Skin epidermis (tissue), 12 donors: ENCODE measurements at regions not wholly inside any gene's neighbourhood (a gene's known extent, or its start where the extent isn't known, plus 50 kb on each side); places are given as distances from the start of the nearest gene placed in this dataset.
"Not testable (repeated sequence)": the region's sequence is repeated elsewhere in the genome, so short reads cannot be mapped to it uniquely, and the experiment has no call there.

Experiments used
- H3K27ac ChIP-seq, 21 experiments: fragments of 200-600 bp; sonication (generic) in 11 of 21; one replicate each; pipeline ENCODE4 v1.5.0; 2020; ENCODE audit warnings: mild to moderate bottlenecking in 3 of 21, inconsistent platforms in 2 of 21, moderate library complexity in 2 of 21
- H3K4me3 ChIP-seq, 7 experiments: fragments of 200-600 bp; sonication (generic) in 2 of 7; one replicate each; pipeline ENCODE4 v1.5.0; 2020; ENCODE audit warnings: inconsistent platforms in 2 of 7, mild to moderate bottlenecking in 2 of 7, moderate library complexity in 1 of 7

DNA sequence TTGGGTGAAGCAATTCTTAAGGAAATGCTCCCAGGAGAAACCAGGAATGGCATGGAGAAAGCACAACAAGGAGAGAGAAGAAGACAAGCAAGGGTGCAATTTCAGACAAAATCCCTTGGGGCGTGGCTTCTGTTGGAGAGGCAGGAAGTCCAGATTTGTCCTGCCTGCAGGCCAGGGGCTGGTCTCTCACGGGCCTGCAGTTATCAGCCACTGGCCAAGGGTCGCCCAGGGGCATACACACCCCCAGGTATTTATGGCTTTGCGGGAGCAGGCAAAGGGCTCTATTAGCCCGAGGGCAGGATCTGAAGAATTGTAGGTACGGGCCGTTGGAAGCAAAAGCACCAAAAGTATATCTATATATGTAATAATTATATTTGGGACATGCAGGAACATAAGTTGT, 87.7 kb downstream of the IYD start:
- H3K27ac ChIP-seq = no peak overlapping the region
- no peak overlapping the region for H3K4me3 ChIP-seq

DNA sequence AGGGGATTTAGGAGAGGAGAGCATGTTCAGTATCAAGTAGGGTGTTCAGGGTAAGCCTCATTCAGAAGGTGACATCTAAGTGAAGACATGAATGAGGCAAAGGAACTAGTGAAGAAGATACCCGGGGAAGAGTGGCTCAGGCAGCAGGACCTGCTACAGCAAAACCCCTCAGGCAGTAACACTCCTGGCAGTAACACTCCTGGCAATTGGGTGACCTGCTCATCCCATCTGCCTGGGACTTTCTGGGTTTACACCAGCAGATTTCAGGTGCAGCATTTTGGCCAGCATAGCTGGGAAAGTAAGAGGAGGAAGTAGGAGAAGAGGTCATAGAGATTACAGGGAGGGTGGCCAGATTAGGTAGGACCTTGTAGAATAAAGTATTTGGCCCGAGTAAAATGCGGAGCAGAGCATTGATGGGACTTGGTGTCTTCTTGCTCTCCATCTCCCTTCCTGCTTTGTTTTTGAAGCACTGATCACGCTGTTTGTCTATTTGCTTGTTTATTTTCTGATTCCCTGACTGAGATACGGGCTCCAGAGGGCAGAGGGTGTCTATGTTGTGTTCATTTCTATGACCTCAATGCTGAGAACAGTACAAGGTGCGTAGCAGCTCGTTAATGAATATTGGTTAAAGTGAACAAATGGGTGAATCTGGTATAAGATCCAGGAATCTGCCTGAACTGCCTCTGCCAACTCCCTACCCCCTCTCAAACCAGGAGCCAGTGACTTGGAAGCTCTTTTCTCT, 88.3 kb downstream of the IYD start:
- H3K4me3 ChIP-seq = no peak overlapping the region
- no peak overlapping the region for H3K27ac ChIP-seq

DNA sequence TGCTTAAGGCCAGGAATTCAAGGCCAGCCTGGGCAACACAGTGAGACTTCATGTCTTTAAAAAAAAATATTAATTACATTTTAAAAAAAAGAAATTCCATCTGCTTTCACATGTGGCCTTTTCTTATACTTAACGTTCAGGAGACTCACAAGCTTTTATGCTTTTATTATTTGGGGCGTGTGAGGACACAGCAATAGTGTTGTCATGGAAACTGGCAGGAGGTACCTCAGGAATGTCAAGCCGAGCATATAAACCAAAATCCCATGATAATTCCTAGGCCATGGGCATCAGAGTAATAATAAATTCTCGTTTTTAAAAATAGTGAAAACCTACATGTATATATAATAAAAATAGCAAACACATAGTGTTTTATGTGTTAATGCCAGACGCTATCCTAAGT, 89.8 kb downstream of the IYD start:
- Histone ChIP-seq H3K4me3 (no peak overlapping the region), H3K27ac (no peak overlapping the region)

DNA sequence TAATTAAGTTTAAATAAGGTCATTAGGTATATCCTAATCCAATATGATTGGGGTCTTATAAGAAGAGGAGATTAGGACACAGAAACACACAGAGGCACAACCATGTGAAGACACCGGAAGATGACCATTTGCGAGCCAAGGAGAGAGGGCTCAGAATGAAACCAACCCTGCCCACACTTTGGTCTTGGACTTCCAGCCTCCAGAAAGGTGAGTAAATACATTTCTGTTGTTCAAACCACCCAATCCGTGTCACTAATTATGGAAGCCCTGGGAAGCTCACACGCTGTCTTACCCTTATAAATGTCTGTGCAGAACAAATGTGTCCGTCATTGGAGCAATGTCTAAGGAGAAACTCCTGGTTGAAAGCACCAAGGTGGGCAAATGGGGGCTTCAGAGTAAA, 95.0 kb downstream of the IYD start:
- Histone ChIP-seq H3K4me3 (no peak overlapping the region), H3K27ac (no peak overlapping the region)

GRCh38 chr6:150464966-150465365, 96.2 kb downstream of the IYD start:
- no peak overlapping the region for H3K4me3 ChIP-seq
- H3K27ac ChIP-seq = peak overlapping the region in 1 of 21 experiments; percentile 26

DNA sequence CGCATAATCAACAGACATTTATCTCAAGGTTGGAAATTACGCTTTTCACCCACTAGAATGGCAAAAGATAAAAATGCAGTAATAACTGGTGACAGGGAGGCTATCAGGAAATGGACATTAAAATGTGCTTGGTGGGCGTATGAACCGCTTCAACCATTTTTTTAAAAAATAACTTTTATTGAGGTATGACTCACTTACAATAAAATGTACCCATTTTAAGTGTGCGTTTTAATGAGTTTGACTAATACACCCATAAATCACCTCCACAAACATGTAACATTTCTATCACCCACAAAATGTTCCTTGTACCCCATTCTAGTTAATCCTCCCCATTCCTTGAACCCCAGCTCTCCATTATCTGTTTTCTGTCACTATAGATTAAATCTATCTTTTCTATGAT, 96.8 kb downstream of the IYD start:
- no peak overlapping the region for H3K4me3 ChIP-seq
- H3K27ac ChIP-seq = no peak overlapping the region

GRCh38 chr6:150466196-150466595, 97.4 kb downstream of the IYD start:
- Histone ChIP-seq H3K4me3 (no peak overlapping the region), H3K27ac (no peak overlapping the region)

DNA sequence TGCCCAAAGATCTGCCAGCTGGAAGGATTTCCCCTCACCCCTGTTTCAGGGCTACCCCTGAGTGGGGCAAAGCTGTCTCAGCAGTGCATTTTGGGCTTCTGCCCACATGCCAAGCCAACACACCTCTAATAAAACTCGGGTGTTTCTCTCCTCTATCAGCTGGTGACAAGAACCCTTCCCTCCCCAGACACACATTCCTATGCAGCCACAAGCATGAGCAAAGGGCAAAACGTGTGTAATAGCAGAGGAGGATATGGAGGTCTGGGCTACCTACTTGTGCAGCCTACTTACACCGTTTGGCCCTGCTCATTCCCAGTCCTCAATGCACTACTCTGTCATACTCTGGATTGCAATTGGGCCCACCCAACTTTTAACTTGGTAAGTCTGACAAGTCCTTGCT, 101.3 kb downstream of the IYD start:
- no peak overlapping the region for H3K27ac ChIP-seq
- no peak overlapping the region for H3K4me3 ChIP-seq

GRCh38 chr6:150470960-150471665, 102.3 kb downstream of the IYD start:
- H3K27ac ChIP-seq = no peak overlapping the region

DNA sequence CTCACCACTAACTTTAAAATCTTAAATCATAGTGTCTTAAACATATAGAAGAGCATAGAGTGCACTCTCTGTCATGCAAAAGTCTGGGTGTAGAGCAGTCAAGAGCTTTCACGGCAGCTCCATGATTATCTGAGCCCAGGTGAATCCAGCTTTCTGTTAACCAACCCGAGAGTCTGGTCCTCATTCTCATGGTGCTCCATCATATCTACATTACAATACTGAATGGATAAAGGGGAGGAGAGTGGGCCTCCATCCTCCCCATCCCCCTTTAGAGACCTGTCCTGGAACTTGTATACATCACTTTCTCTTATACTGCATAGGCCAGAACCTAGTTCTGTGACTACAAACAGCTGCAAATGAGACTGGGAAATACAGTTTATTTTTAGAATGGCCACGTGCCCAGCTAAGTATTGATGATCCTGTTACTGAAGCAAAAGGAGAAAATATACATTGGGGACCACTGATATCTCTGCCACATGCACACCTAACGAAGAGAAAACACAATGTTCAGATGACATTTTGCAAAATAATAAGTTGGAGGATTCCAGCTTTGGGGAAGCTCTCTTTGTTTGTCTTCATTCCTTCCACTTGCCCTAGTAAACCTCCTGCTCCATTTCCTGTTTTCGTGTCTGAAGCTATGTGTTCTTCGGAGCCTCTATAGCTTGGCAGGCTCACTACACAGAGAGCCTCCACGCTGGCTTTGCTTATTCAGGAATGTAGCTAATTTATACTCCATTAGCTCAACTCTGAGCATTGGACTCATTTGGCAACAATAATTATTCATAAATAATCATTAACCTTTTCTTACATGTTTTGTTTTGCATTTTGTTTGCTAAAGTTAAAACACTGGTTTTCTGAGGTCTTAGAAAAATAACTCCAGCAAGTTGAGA, 110.1 kb downstream of the IYD start:
- peak overlapping the region in 1 of 21 experiments; percentile 1 for H3K27ac ChIP-seq

More at GRCh38 chr6:150470960-150471665, 102.3 kb downstream of the IYD start:
- no peak overlapping the region for H3K4me3 ChIP-seq

GRCh38 chr6:150482883-150483409, 114.1 kb downstream of the IYD start:
- Histone ChIP-seq H3K27ac (no peak overlapping the region), H3K4me3 (no peak overlapping the region)

More for the DNA sequence above, 110.1 kb downstream of the IYD start:
- H3K4me3 ChIP-seq = no peak overlapping the region

- peak overlapping the region in 1 of 21 experiments; percentile 28 for H3K27ac ChIP-seq
- H3K4me3 ChIP-seq = no peak overlapping the region
Observed at GRCh38 chr6:150485161-150485958, 114.3 kb upstream of the PLEKHG1 start.

GRCh38 chr6:150486048-150486447, 113.6 kb upstream of the PLEKHG1 start:
- Histone ChIP-seq H3K4me3 (no peak overlapping the region), H3K27ac (no peak overlapping the region)

DNA sequence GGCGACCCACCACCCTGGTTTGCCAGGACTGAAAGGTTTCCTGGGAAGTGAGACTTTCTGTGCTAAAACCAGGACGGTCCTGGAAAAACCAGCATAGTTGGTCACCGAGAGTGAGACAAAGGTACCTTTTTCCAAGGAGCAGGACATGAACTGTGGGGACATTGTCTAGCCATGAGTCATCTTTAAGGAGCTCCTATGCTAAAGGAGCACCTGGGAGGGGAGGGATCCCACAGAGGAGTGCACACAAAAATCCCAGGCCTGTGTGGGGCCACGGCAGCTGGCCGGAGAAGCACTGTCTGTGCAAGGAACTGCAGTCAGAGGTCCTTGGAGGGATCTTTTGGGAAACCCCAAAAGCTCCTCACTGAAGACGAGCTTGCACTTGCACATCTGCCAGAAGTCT, 109.1 kb upstream of the PLEKHG1 start:
- no peak overlapping the region for H3K4me3 ChIP-seq
- peak overlapping the region in 8 of 21 experiments; percentile 13 to 67 (median 47) for H3K27ac ChIP-seq

DNA sequence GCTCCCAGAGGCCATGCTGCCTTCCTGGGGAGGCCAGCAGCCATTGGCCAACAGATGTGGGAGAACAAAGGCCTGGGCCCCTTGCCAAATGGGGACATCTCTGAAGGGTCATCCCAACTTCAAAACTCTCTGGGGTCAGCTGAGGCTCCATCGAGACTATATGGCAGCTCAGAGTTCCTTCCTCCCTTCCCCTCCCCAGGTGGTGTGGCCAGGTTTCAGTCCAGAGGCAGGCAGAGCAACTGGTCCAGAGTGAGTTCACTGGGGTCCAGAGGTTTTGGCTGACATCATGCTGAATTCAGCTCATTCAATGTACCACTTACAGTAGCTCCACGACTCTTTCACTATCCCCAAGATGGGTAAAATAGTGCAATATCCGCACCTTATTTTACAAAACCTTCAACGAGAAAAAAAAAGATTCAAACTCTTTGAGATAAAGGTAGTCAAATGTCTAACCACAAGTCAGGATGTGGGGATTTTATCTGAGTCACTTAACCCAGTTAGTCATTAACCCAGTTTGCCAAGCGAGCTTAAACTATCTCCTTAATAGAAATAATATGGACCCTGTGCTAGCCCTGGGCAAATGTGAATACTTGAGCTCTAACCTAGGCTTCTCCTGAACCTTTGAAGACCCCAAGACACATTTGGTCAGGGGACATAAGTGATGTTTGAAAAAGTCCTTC, 108.4 kb upstream of the PLEKHG1 start:
- H3K27ac ChIP-seq = peak overlapping the region in 12 of 21 experiments; percentile 13 to 67 (median 47)

DNA sequence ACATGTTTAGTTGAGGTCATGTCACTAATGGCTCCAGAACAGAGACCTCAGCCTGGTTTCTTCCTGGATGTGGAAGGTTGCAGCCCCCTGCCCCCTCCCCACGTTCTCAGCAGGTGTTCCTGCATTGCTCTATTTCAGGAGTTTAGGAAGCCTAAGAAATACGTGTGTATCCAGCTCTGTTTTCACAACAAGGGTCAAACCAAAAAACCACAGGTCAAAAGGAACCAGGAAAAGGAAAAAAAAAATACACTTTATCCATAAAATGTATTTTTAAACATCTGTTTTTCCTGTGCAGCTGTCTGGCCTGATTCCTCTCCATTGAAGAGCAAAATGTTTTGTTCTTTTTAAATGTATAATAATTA, 107.9 kb upstream of the PLEKHG1 start:
- H3K27ac ChIP-seq = peak overlapping the region in 3 of 21 experiments; percentile 15 to 59 (median 16)
- no peak overlapping the region for H3K4me3 ChIP-seq

More for the DNA sequence above, 108.4 kb upstream of the PLEKHG1 start:
- H3K4me3 ChIP-seq = no peak overlapping the region

DNA sequence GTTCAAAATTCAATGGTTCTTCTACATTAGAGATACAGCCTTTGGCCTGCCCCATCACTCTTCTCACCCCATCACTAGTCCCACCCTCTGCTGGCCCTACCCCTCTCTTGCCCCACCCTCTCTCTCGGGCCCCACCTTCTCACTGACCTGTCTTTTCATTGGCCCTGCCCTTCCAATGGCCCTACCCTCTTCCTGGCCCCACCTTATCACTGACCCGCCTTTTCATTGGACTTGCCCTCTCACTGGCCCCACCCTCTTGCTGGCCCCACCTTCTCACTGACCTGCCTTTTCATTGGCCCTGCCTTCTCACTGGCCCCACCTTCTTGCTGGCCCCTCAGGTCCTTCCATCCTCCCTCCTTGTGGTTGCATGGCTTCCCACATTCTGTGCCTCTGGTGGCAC, 107.2 kb upstream of the PLEKHG1 start:
- peak overlapping the region in 7 of 21 experiments; percentile 2 to 73 (median 18) for H3K27ac ChIP-seq
- H3K4me3 ChIP-seq = no peak overlapping the region

- no peak overlapping the region for H3K4me3 ChIP-seq
- peak overlapping the region in 8 of 21 experiments; percentile 2 to 73 (median 19) for H3K27ac ChIP-seq
Observed at GRCh38 chr6:150492941-150493340, 106.7 kb upstream of the PLEKHG1 start.

DNA sequence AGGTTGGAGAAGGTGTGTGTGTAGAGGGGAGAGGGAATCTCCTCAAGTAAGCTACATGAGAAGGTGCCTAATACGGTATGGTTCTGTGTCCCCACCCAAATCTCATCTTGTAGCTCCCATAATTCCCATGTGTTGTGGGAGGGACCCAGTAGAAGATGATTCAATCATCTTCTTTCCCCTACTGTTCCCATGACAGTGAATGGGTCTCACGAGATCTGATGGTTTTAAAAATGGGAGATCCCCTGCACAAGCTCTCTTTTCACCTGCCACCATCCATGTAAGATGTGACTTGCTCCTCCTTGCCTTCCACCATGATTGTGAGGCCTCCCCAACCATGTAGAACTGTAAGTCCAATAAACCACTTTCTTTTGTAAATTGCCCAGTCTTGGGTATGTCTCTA, 106.1 kb upstream of the PLEKHG1 start:
- H3K27ac ChIP-seq = peak overlapping the region in 6 of 21 experiments; percentile 15 to 73 (median 31)
- not testable (repeated sequence) for H3K4me3 ChIP-seq
